H9 (cell line): ENCODE measurements at regions not wholly inside any gene's neighbourhood (a gene's known extent, or its start where the extent isn't known, plus 50 kb on each side); places are given as distances from the start of the nearest gene placed in this dataset.

ENCODE experiments used
- DNase-seq: peaks from one replicate; pipeline ENCODE4 v3.0.0-alpha.2; 2017
- H2AFZ ChIP-seq: one replicate; pipeline ENCODE4 v1.6.1; 2013; ENCODE audit warnings: mild to moderate bottlenecking, low read length, control low read depth, moderate library complexity
- H2AK5ac ChIP-seq: 2 replicates; pipeline ENCODE4 v1.6.1; 2013; ENCODE audit warnings: low read length, control low read depth, mixed read lengths; ENCODE audit not compliant: insufficient read length
- H2BK120ac ChIP-seq: one replicate; pipeline ENCODE4 v1.6.1; 2013; ENCODE audit warnings: low read depth, mild to moderate bottlenecking, low read length, control low read depth, inconsistent platforms; ENCODE audit not compliant: poor library complexity, severe bottlenecking
- H2BK12ac ChIP-seq: 2 replicates; pipeline ENCODE4 v1.6.1; 2013; ENCODE audit warnings: low read length, control low read depth, mixed read lengths, low read depth; ENCODE audit not compliant: insufficient read length
- H2BK15ac ChIP-seq: 2 replicates; pipeline ENCODE4 v1.6.1; 2013; ENCODE audit warnings: low read depth, low read length, control low read depth
- H2BK20ac ChIP-seq: one replicate; pipeline ENCODE4 v1.6.1; 2013; ENCODE audit warnings: low read depth, mild to moderate bottlenecking, low read length, control low read depth, inconsistent platforms; ENCODE audit not compliant: poor library complexity, severe bottlenecking
- H2BK5ac ChIP-seq: 2 replicates; pipeline ENCODE4 v1.6.1; 2013; ENCODE audit warnings: low read length, control low read depth, mixed read lengths; ENCODE audit not compliant: insufficient read length
- H3K14ac ChIP-seq: 2 replicates; pipeline ENCODE4 v1.6.1; 2013; ENCODE audit warnings: low read length, control low read depth; ENCODE audit not compliant: insufficient read depth
- H3K18ac ChIP-seq: 2 replicates; pipeline ENCODE4 v1.6.1; 2013; ENCODE audit warnings: low read depth, mild to moderate bottlenecking, mixed read lengths, low read length, control low read depth; ENCODE audit not compliant: insufficient read length
- H3K23ac ChIP-seq: 2 replicates; pipeline ENCODE4 v1.6.1; 2013; ENCODE audit warnings: low read length, control low read depth, mixed read lengths, low read depth; ENCODE audit not compliant: insufficient read length
- H3K23me2 ChIP-seq: 2 replicates; pipeline ENCODE4 v1.6.1; 2013; ENCODE audit warnings: low read depth, mild to moderate bottlenecking, mixed read lengths, low read length, control low read depth; ENCODE audit not compliant: insufficient read length, poor library complexity, severe bottlenecking
- H3K27ac ChIP-seq: 2 replicates; pipeline ENCODE4 v1.5.1; 2013; ENCODE audit warnings: low read length, control low read depth, mixed read lengths, low read depth; ENCODE audit not compliant: insufficient read length
- H3K27me3 ChIP-seq: 2 replicates; pipeline ENCODE4 v1.6.1; 2013; ENCODE audit warnings: low read length, control low read depth, inconsistent platforms; ENCODE audit not compliant: insufficient read depth
- H3K4ac ChIP-seq: 2 replicates; pipeline ENCODE4 v1.6.1; 2013; ENCODE audit warnings: low read depth, mild to moderate bottlenecking, control low read depth, inconsistent platforms, low read length, moderate library complexity
- H3K4me1 ChIP-seq: 2 replicates; pipeline ENCODE4 v1.6.1; 2013; ENCODE audit warnings: low read length, control low read depth, inconsistent platforms; ENCODE audit not compliant: insufficient read depth
- H3K4me2 ChIP-seq: 2 replicates; pipeline ENCODE4 v1.6.1; 2013; ENCODE audit warnings: low read length, control low read depth, mixed read lengths; ENCODE audit not compliant: insufficient read length, insufficient read depth
- H3K56ac ChIP-seq: 2 replicates; pipeline ENCODE4 v1.6.1; 2013; ENCODE audit warnings: low read depth, mild to moderate bottlenecking, mixed read lengths, low read length, control low read depth; ENCODE audit not compliant: insufficient read length
- H3K79me1 ChIP-seq: 2 replicates; pipeline ENCODE4 v1.6.1; 2013; ENCODE audit warnings: low read depth, mild to moderate bottlenecking, moderate library complexity, low read length, control low read depth, inconsistent platforms; ENCODE audit not compliant: insufficient read depth, poor library complexity, severe bottlenecking
- H3K79me2 ChIP-seq: 2 replicates; pipeline ENCODE4 v1.6.1; 2013; ENCODE audit warnings: low read length, control low read depth, inconsistent platforms; ENCODE audit not compliant: insufficient read depth
- H3K9ac ChIP-seq: 2 replicates; pipeline ENCODE4 v1.6.1; 2013; ENCODE audit warnings: low read length, control low read depth, mixed read lengths; ENCODE audit not compliant: insufficient read length; ENCODE audit errors: extremely low read depth
- H3K9me3 ChIP-seq: one replicate; pipeline ENCODE4 v1.6.1; 2013; ENCODE audit warnings: low read depth, low read length, inconsistent platforms; ENCODE audit not compliant: control insufficient read depth
- H3T11ph ChIP-seq: one replicate; pipeline ENCODE4 v1.6.1; 2013; ENCODE audit warnings: mild to moderate bottlenecking, low read length, control low read depth, inconsistent platforms
- H4K20me1 ChIP-seq: one replicate; pipeline ENCODE4 v1.6.1; 2013; ENCODE audit not compliant: control insufficient read depth, insufficient read length, insufficient read depth
- H4K5ac ChIP-seq: 2 replicates; pipeline ENCODE4 v1.6.1; 2013; ENCODE audit warnings: low read depth, mild to moderate bottlenecking, mixed read lengths, low read length, control low read depth; ENCODE audit not compliant: insufficient read length
- H4K8ac ChIP-seq: replicated peaks from 2 replicates; pipeline ENCODE4 v1.6.1; 2013; ENCODE audit warnings: low read length, control low read depth, mixed read lengths, low read depth; ENCODE audit not compliant: insufficient read length
- H4K91ac ChIP-seq: 2 replicates; pipeline ENCODE4 v1.6.1; 2013; ENCODE audit warnings: low read depth, mild to moderate bottlenecking, moderate library complexity, mixed read lengths, low read length, control low read depth; ENCODE audit not compliant: insufficient read length
- H3K27ac Mint-ChIP-seq, 3 experiments: 2 replicates in 2 of 3; 3 replicates in 1 of 3; pipeline ENCODE4 v1.8.0; 2020 to 2021; ENCODE audit warnings: mixed read lengths in 3 of 3, mild to moderate bottlenecking in 1 of 3, moderate library complexity in 1 of 3
- H3K27me3 Mint-ChIP-seq: 2 replicates; pipeline ENCODE4 v1.8.0; 2021; ENCODE audit warnings: low read depth, mild to moderate bottlenecking, moderate library complexity, mixed read lengths
- H3K36me3 Mint-ChIP-seq, 3 experiments: 2 replicates in 2 of 3; 3 replicates in 1 of 3; pipeline ENCODE4 v1.8.0; 2020 to 2021; ENCODE audit warnings: low read depth in 3 of 3, mixed read lengths in 3 of 3; ENCODE audit not compliant: insufficient read depth in 1 of 3
- H3K4me1 Mint-ChIP-seq, 2 experiments: 2 replicates each; pipeline ENCODE4 v1.8.0; 2020; ENCODE audit warnings: mixed read lengths in 2 of 2
- H3K4me3 Mint-ChIP-seq, 2 experiments: 2 replicates in 1 of 2; 3 replicates in 1 of 2; pipeline ENCODE4 v1.8.0; 2020 to 2021; ENCODE audit warnings: mild to moderate bottlenecking in 2 of 2, mixed read lengths in 2 of 2, moderate library complexity in 1 of 2
- H3K9me3 Mint-ChIP-seq, 2 experiments: 2 replicates in 1 of 2; 3 replicates in 1 of 2; pipeline ENCODE4 v1.8.0; 2020; ENCODE audit warnings: mild to moderate bottlenecking in 2 of 2, mixed read lengths in 2 of 2, moderate library complexity in 1 of 2
- WGBS: extraction: QIAGEN DNeasy Blood & Tissue Kit; methylation state at CpG from one replicate; pipeline ENCODE4 v1.1.7; 2013; ENCODE audit warnings: missing lambda C conversion rate, low lambda C conversion rate, mixed read lengths; ENCODE audit not compliant: insufficient read length; ENCODE audit errors: extremely low coverage; 5-methylcytosine and 5-hydroxymethylcytosine counted together
- TF ChIP-seq, protein P1 (sequence below): fragments of 200-600 bp; sonication (generic); conservative IDR thresholded peaks from 3 replicates; pipeline ENCODE4 v1.8.0; 2021; ENCODE audit warnings: antibody characterized with exemption, mild to moderate bottlenecking

DNA sequence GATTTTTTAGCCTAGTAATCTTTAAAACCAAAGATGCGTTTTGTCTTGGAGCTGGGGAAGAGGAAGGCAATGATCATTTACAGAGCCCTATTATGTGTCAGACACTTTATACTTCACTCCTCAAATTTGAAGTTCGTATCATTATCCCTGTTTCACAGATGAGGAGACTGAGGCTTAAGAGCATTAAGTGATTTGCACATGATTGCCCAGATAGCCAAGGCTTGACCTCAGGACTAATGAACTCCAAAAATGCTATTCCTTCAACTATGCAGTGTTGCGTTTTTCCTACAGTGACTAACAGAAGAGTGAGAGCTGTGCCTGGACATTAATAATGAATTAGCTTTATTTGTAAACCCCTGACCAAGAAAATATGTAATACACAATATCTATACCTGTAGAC is 136.8 kb upstream of the EEA1 start:
- Histone ChIP-seq H3K18ac (no peak overlapping the region), H3K9ac (no peak overlapping the region), H3K23ac (no peak overlapping the region), H3K27me3 (no peaks in the 10 kb centered on the region), H4K8ac (no peak overlapping the region), H2BK12ac (no peak overlapping the region), H3K9me3 (no peaks in the 10 kb centered on the region), H2BK20ac (no peak overlapping the region), H3K4ac (no peak overlapping the region), H2BK15ac (no peak overlapping the region), H3K27ac (no peak overlapping the region), H2AK5ac (no peak overlapping the region), H3K79me2 (no peaks in the 10 kb centered on the region), H3T11ph (no peak overlapping the region), H2BK120ac (no peak overlapping the region), H4K5ac (no peak overlapping the region), H2AFZ (no peak overlapping the region), H3K23me2 (no peaks in the 10 kb centered on the region), H3K79me1 (no peaks in the 10 kb centered on the region), H3K4me1 (no peaks in the 10 kb centered on the region), H3K14ac (no peak overlapping the region), H4K20me1 (no peaks in the 10 kb centered on the region), H4K91ac (no peak overlapping the region), H3K56ac (no peak overlapping the region), H3K4me2 (no peak overlapping the region), H2BK5ac (no peak overlapping the region)
- no peaks in the 10 kb centered on the region for H3K9me3 Mint-ChIP-seq
- peaks cover 6 to 8% of the 10 kb centered on the region in 2 experiments for H3K4me1 Mint-ChIP-seq
- no peaks in the 10 kb centered on the region for H3K36me3 Mint-ChIP-seq
- H3K27me3 Mint-ChIP-seq = peaks cover 29% of the 10 kb centered on the region
- WGBS = no CpG with 5 or more reads among the region's 3 CpGs
- no peak for DNase-seq
- no peak overlapping the region for H3K4me3 Mint-ChIP-seq
- TF ChIP-seq, protein P1, sequence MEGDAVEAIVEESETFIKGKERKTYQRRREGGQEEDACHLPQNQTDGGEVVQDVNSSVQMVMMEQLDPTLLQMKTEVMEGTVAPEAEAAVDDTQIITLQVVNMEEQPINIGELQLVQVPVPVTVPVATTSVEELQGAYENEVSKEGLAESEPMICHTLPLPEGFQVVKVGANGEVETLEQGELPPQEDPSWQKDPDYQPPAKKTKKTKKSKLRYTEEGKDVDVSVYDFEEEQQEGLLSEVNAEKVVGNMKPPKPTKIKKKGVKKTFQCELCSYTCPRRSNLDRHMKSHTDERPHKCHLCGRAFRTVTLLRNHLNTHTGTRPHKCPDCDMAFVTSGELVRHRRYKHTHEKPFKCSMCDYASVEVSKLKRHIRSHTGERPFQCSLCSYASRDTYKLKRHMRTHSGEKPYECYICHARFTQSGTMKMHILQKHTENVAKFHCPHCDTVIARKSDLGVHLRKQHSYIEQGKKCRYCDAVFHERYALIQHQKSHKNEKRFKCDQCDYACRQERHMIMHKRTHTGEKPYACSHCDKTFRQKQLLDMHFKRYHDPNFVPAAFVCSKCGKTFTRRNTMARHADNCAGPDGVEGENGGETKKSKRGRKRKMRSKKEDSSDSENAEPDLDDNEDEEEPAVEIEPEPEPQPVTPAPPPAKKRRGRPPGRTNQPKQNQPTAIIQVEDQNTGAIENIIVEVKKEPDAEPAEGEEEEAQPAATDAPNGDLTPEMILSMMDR = no peak
- no peak overlapping the region for H3K27ac Mint-ChIP-seq
